HEK293T (cell line): ENCODE measurements at regions not wholly inside any gene's neighbourhood (a gene's known extent, or its start where the extent isn't known, plus 50 kb on each side); places are given as distances from the start of the nearest gene placed in this dataset.

ENCODE experiments used
- CTBP1 ChIP-seq: fragments of 450-650 bp; IDR thresholded peaks from 2 replicates; pipeline ENCODE4 v1.6.1; 2016; ENCODE audit warnings: borderline replicate concordance
- FOXK2 ChIP-seq: fragments of 450-650 bp; IDR thresholded peaks from 2 replicates; pipeline ENCODE4 v1.6.1; 2016; ENCODE audit warnings: mild to moderate bottlenecking

DNA sequence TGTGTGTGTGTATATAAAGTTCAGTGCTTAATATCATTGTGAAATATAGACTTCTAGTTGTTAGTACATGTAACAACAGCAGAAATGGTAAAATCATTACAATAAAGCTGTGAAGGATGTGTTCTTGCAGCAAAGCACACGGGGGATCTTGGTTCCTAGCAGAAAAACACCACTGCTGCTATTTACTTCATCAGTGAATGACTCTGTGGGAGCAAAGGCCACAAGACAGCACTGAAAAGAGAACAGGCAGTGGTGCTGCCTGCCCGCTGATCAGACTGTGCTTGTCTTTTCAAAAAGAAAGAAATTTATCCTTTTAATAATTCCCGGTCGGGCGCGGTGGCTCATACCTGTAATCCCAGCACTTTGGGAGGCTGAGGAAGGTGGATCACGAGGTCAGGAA is 689.9 kb upstream of the CITED2 start:
- TF ChIP-seq CTBP1: no peak
- TF ChIP-seq FOXK2: no peak
